Lung (tissue), 11 donors: ENCODE measurements at regions not wholly inside any gene's neighbourhood (a gene's known extent, or its start where the extent isn't known, plus 50 kb on each side); places are given as distances from the start of the nearest gene placed in this dataset.

Experiments
- ATAC-seq: fragments of 200-7000 bp; cut with Tn5 transposase; one replicate; pipeline ENCODE4 v1.9.1; 2020; ENCODE audit warnings: moderate number of reproducible peaks; ENCODE audit not compliant: insufficient read depth, low FRiP score
- DNase-seq, 3 donors: peaks; one replicate each; pipeline ENCODE4 v3.0.0-alpha.2; 2013 to 2017
- H3K27ac ChIP-seq, 2 donors: one replicate each; pipeline ENCODE4 v1.5.1; 2013; ENCODE audit warnings: mild to moderate bottlenecking in 2 of 2, moderate library complexity in 2 of 2, control low read depth in 1 of 2, inconsistent platforms in 1 of 2, low read depth in 1 of 2, low read length in 1 of 2
- H3K27me3 ChIP-seq, 3 donors: one replicate each; pipeline ENCODE4 v1.5.1; 2013; ENCODE audit warnings: low read length in 2 of 3; ENCODE audit not compliant: control insufficient read depth in 3 of 3, insufficient read depth in 3 of 3
- H3K36me3 ChIP-seq, 4 donors: one replicate each; pipeline ENCODE4 v1.5.1; 2013; ENCODE audit warnings: low read length in 4 of 4, mild to moderate bottlenecking in 1 of 4, moderate library complexity in 1 of 4; ENCODE audit not compliant: control insufficient read depth in 4 of 4, insufficient read depth in 4 of 4
- H3K4me1 ChIP-seq, 5 donors: one replicate each; pipeline ENCODE4 v1.5.1; 2013; ENCODE audit warnings: low read length in 5 of 5, mild to moderate bottlenecking in 2 of 5, moderate library complexity in 1 of 5; ENCODE audit not compliant: control insufficient read depth in 5 of 5, insufficient read depth in 5 of 5
- H3K4me3 ChIP-seq: one replicate; pipeline ENCODE4 v1.5.1; 2013; ENCODE audit warnings: mild to moderate bottlenecking, control low read depth, moderate library complexity
- H3K9ac ChIP-seq, 2 donors: one replicate each; pipeline ENCODE4 v1.5.1; 2013; ENCODE audit warnings: low read length in 2 of 2, control low read depth in 1 of 2; ENCODE audit not compliant: insufficient read depth in 1 of 2
- H3K9me3 ChIP-seq, 4 donors: one replicate each; pipeline ENCODE4 v1.5.1; 2013; ENCODE audit warnings: low read length in 3 of 4, mild to moderate bottlenecking in 1 of 4, moderate library complexity in 1 of 4; ENCODE audit not compliant: control insufficient read depth in 4 of 4, insufficient read depth in 3 of 4
- CTCF ChIP-seq: IDR thresholded peaks from 2 replicates; pipeline ENCODE4 v1.5.1; 2012; ENCODE audit warnings: mild to moderate bottlenecking; ENCODE audit errors: control extremely low read depth, extremely low read depth
- WGBS, 2 donors: extraction: QIAGEN DNeasy Blood & Tissue Kit; methylation state at CpG; one replicate each; pipeline ENCODE4 v1.1.7; 2013; 5-methylcytosine and 5-hydroxymethylcytosine counted together
- donor health status: control.
- donor health status: control.
- donor health status: Bipolar disorder and iron deficiency.
- donor health status: healthy.
- donor health status: DM: yes; HTN: yes; CAD: no.

- ATAC-seq (no peak), DNase-seq (no peak)
- Histone ChIP-seq H3K27me3 (no peaks in the 10 kb centered on the region), H3K36me3 (no peaks in the 10 kb centered on the region), H3K4me3 (no peak overlapping the region), H3K27ac (no peak overlapping the region), H3K9ac (no peak overlapping the region), H3K4me1 (peaks cover 0 to 9% (median 0%) of the 10 kb centered on the region in 5 donors), H3K9me3 (no peaks in the 10 kb centered on the region)
- no peak for TF ChIP-seq CTCF
- WGBS, 2 donors, result 0% methylated on average over 1 of the region's 1 CpG
Measured at GRCh38 chr11:103661991-103662390, 374.4 kb upstream of the DDI1 start.

GRCh38 chr11:103662880-103663279, 373.6 kb upstream of the DDI1 start:
- no peak overlapping the region for H3K9ac ChIP-seq
- H3K4me3 ChIP-seq, result no peak overlapping the region
- H3K36me3 ChIP-seq, result no peaks in the 10 kb centered on the region
- TF ChIP-seq CTCF, result no peak
- H3K27me3 ChIP-seq, result no peaks in the 10 kb centered on the region
- ATAC-seq, result no peak
- no peak overlapping the region for H3K27ac ChIP-seq
- H3K9me3 ChIP-seq, result no peaks in the 10 kb centered on the region
- H3K4me1 ChIP-seq, result peaks cover 0 to 9% (median 0%) of the 10 kb centered on the region in 5 donors
- DNase-seq, result peak in 2 of 3 donors; percentile 18 to 37
- WGBS, 2 donors, result 4 to 9% methylated on average over 2 of the region's 2 CpGs

- WGBS, 2 donors, result 96 to 98% methylated on average over 2 of the region's 2 CpGs
- ATAC-seq (no peak), DNase-seq (no peak)
- no peaks in the 10 kb centered on the region for H3K9me3 ChIP-seq
- no peaks in the 10 kb centered on the region for H3K4me1 ChIP-seq
- no peak overlapping the region for H3K4me3 ChIP-seq
- no peaks in the 10 kb centered on the region for H3K27me3 ChIP-seq
- H3K27ac ChIP-seq, result no peak overlapping the region
- TF ChIP-seq CTCF, result no peak
- H3K9ac ChIP-seq, result no peak overlapping the region
- H3K36me3 ChIP-seq, result no peaks in the 10 kb centered on the region
Measured at GRCh38 chr11:103668859-103669258, 367.6 kb upstream of the DDI1 start.

DNA sequence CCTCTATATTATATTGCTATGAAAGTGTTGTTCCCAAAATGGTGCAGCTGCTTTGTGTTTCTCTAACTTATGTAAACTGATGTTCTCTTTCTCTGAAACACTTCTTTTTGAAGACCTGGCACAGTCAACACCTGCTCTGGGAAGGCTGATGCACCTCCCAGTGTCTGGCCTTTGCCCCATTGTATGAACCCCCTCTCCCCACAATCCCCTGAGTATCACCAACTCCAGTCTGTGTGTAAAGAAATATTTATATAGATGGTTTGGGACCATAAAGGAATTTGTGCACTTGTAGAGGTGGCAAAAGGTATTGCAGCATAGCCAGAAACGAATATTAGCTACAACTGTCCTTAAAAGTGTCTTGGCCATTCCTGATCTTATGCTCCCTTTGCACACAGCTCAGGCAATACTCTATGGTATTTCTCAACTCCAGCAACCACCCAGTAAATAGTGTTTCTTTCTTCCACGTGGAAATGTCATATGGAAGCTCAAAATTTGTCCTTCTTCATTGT, 365.2 kb upstream of the DDI1 start:
- TF ChIP-seq CTCF, result no peak
- WGBS, 2 donors, result 56 to 66% methylated on average over 2 of the region's 2 CpGs
- no peaks in the 10 kb centered on the region for H3K9me3 ChIP-seq
- H3K27me3 ChIP-seq, result no peaks in the 10 kb centered on the region
- H3K9ac ChIP-seq, result no peak overlapping the region
- H3K4me3 ChIP-seq, result no peak overlapping the region
- H3K4me1 ChIP-seq, result no peaks in the 10 kb centered on the region
- H3K27ac ChIP-seq, result no peak overlapping the region
- DNase-seq (no peak), ATAC-seq (no peak)
- no peaks in the 10 kb centered on the region for H3K36me3 ChIP-seq
